ENCODE measurements at regions not wholly inside any gene's neighbourhood (a gene's known extent, or its start where the extent isn't known, plus 50 kb on each side); places are given as distances from the start of the nearest gene placed in this dataset.

GRCh38 chr1:58095183-58095582 is 451.3 kb downstream of the OMA1 start:
- DNase-seq (ENCODE audit: low read depth), result no peak
- TF ChIP-seq CTCF (IDR thresholded peaks at IDR 0.05; ENCODE audit: insufficient read depth, low read depth, low read length, missing control alignments), result no peak
- no peak overlapping the region for H3K4me3 ChIP-seq (ENCODE audit: low read depth, low read length)

GRCh38 chr1:58094221-58094620 is 452.3 kb downstream of the OMA1 start:
- no peak for DNase-seq (ENCODE audit: low read depth)
- H3K4me3 ChIP-seq (ENCODE audit: low read depth, low read length), result no peak overlapping the region
- no peak for TF ChIP-seq CTCF (IDR thresholded peaks at IDR 0.05; ENCODE audit: insufficient read depth, low read depth, low read length, missing control alignments)

GRCh38 chr1:58090640-58091039 is 455.9 kb downstream of the OMA1 start:
- no peak for TF ChIP-seq CTCF (IDR thresholded peaks at IDR 0.05; ENCODE audit: insufficient read depth, low read depth, low read length, missing control alignments)
- H3K4me3 ChIP-seq (ENCODE audit: low read depth, low read length), result no peak overlapping the region
- no peak for DNase-seq (ENCODE audit: low read depth)

GRCh38 chr1:58089898-58090534 is 456.5 kb downstream of the OMA1 start:
- H3K4me3 ChIP-seq (ENCODE audit: low read depth, low read length), result no peak overlapping the region
- no peak for TF ChIP-seq CTCF (IDR thresholded peaks at IDR 0.05; ENCODE audit: insufficient read depth, low read depth, low read length, missing control alignments)
- no peak for DNase-seq (ENCODE audit: low read depth)

GRCh38 chr1:58084266-58084665 is 462.3 kb downstream of the OMA1 start:
- TF ChIP-seq CTCF (IDR thresholded peaks at IDR 0.05; ENCODE audit: insufficient read depth, low read depth, low read length, missing control alignments), result no peak
- no peak for DNase-seq (ENCODE audit: low read depth)
- H3K4me3 ChIP-seq (ENCODE audit: low read depth, low read length), result no peak overlapping the region

- no peak for TF ChIP-seq CTCF (IDR thresholded peaks at IDR 0.05; ENCODE audit: insufficient read depth, low read depth, low read length, missing control alignments)
These were observed 463.9 kb downstream of the OMA1 start for GRCh38 chr1:58082596-58082995.

GRCh38 chr1:58076258-58076657 is 470.3 kb downstream of the OMA1 start:
- no peak for DNase-seq (ENCODE audit: low read depth)
- no peak overlapping the region for H3K4me3 ChIP-seq (ENCODE audit: low read depth, low read length)
- no peak for TF ChIP-seq CTCF (IDR thresholded peaks at IDR 0.05; ENCODE audit: insufficient read depth, low read depth, low read length, missing control alignments)

More at GRCh38 chr1:58082596-58082995, 463.9 kb downstream of the OMA1 start:
- no peak for DNase-seq (ENCODE audit: low read depth)
- no peak overlapping the region for H3K4me3 ChIP-seq (ENCODE audit: low read depth, low read length)
